ENCODE measurements at regions not wholly inside any gene's neighbourhood (a gene's known extent, or its start where the extent isn't known, plus 50 kb on each side); places are given as distances from the start of the nearest gene placed in this dataset.
"Not testable (repeated sequence)": the region's sequence is repeated elsewhere in the genome, so short reads cannot be mapped to it uniquely, and the experiment has no call there.

- DNase-seq (ENCODE audit: low spot score), result no peak
These were observed 348.5 kb downstream of the ANKRD30A start for GRCh38 chr10:37473906-37474305.

- DNase-seq (ENCODE audit: low spot score), result no peak
These were observed 341.8 kb downstream of the ANKRD30A start for GRCh38 chr10:37467246-37467645.

GRCh38 chr10:37456456-37456855 is 331.1 kb downstream of the ANKRD30A start:
- DNase-seq (ENCODE audit: low spot score), result no peak

DNA sequence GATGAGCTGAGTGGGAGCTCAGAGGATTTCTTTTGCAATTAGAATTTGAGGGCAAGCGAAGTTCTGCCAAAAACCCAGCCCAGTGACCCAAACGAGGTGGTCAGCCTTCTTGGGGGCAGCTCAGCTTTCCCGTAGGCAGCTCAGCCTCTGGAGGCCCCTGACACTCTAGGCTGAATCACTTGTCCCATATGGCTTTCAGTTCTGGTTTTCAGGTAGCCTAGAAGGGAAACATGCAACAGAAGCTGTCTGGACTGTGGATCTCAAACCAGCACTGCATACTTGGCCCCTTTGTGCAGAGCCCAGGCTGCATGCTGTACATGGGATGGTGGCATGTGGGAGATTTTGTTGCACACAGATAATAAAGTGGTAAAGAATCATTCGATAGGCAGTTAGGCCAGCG is 322.8 kb downstream of the ANKRD30A start:
- DNase-seq (ENCODE audit: low spot score), result no peak

DNA sequence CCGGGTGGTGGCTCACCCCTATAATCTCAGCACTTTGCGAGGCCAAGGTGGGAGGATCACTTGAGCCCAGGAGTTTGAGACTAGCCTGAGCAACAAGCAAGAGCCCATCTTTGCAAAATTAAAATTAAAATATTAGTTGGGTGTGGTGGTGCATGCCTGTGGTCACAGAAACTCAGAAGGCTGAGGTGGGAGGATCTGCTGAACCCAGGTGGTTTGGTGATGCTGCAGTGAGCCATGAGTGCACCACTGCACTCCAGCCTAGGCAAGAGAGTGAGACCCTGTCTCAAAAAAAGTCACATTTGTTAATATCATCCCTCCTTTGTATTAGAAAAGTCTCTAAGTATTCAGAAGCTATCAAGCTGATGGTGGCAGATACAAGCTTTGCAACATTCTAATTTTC is 317.5 kb downstream of the ANKRD30A start:
- no peak for DNase-seq (ENCODE audit: low spot score)

DNA sequence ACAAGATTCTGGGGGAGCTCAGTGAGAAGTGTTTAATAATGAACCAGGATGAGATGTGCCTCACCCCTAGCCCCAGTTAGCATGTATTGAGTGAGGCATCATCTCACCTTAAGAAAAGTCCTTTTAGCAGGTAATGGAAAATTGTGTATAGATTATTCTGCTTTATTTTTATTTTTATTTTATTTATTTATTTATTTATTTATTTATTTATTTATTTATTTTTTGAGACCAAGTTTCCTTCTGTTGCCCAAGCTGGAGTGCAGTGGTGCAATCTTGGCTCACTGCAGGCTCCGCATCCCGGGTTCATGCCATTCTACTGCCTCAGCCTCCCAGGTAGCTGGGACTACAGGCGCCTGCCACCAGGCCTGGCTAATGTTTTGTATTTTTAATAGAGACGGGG is 315.8 kb downstream of the ANKRD30A start:
- not testable (repeated sequence) for DNase-seq (ENCODE audit: low spot score)

GRCh38 chr10:37439826-37440225 is 314.4 kb downstream of the ANKRD30A start:
- DNase-seq (ENCODE audit: low spot score), result no peak

DNA sequence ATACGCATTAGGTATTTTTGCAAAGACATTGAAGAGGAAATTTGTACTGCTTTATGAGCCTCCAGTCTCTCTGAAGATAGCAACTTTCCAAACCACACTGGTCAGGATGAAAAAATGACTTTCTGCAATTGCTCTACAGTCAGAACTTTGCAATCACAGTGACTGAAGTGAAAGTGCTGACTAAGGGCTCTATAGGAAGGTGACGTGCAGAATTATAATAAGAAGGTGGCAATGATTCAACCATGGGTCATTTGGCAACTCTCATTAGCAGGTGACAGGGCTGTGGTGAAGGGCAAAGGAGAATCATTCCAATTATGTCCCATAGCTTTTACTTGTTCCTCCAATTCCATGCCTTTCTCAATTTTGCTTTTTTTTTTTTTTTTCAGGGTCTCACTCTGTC is 311.0 kb downstream of the ANKRD30A start:
- no peak for DNase-seq (ENCODE audit: low spot score)

DNA sequence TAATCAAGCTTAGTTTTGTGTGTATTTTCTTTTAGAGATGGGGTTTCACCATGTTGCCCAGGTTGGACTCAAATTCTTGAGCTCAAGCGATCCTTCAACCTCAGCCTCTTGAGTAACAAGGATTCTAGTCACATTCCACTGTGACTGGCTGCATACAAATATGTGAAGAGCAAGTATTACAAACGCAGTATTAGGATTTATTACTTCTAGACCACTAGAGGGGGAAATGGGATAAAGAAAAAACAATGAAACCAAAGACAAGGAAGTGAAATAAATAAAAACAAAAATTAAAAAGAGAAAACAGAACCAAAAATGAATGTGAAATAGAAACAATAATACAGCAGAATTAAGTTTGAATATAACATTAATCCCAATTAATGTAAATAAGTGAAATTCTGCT is 308.7 kb downstream of the ANKRD30A start:
- no peak for DNase-seq (ENCODE audit: low spot score)
